ENCODE measurements at regions not wholly inside any gene's neighbourhood (a gene's known extent, or its start where the extent isn't known, plus 50 kb on each side); places are given as distances from the start of the nearest gene placed in this dataset.

DNA sequence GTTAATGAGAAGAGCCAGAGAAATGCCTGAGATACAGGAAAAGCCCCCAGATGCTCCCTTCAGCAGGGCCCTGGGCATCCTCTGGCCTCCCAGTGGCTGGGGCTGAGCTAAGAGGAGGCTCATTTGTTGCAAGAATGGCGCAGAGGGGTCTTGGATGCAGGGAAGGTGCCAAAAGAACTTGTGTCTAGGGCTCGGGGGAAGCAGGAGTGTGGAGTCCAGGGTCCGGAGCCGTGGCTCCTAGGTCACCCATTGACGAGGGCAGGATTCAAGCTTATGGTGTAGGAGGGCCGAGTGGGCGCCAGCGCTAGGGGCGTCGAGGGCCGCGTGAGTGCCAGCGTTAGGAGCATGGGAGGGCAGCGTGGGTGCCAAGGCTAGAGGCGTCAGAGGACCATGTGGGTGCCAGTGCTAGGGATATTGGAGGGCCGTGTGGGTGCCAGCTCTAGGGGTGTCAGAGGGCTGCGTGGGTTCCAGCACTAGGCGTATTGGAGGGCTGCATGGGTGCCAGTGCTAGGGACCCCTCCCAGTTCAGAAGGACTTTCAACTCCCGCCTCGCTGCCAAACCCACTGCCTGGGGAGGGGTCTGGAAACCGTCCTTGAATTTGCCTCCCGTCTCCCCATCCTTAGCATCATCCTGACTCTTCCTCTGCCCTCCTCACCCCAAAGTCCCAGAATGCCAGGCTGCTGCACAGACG is 250.5 kb upstream of the AFDN start:
- H2AFZ ChIP-seq (ENCODE audit: low read length), result no peak overlapping the region
- no peaks in the 10 kb centered on the region for H3K79me2 ChIP-seq (ENCODE audit: low read length)
- no peaks in the 10 kb centered on the region for H3K9me2 ChIP-seq (replicated peaks; ENCODE audit: insufficient read depth, low read length)
- H4K20me1 ChIP-seq (ENCODE audit: insufficient read depth, low read depth, low read length), result no peaks in the 10 kb centered on the region
- no peak overlapping the region for H3K4me2 ChIP-seq (ENCODE audit: low read depth, low read length, poor library complexity, severe bottlenecking)
- DNase-seq, result no peak
- no peaks in the 10 kb centered on the region for H3K9me3 ChIP-seq (ENCODE audit: low read length)
- no peak overlapping the region for H3K4me3 ChIP-seq (ENCODE audit: low read length)
- H3K27ac ChIP-seq (ENCODE audit: low read length), result no peak overlapping the region
- H3K27me3 ChIP-seq (ENCODE audit: low read length), result no peaks in the 10 kb centered on the region
- H3K9ac ChIP-seq (ENCODE audit: low read length), result no peak overlapping the region
- H3K36me3 ChIP-seq (ENCODE audit: insufficient read depth, low read length), result no peaks in the 10 kb centered on the region
- no peaks in the 10 kb centered on the region for H3K4me1 ChIP-seq (ENCODE audit: low read length)

GRCh38 chr6:167576828-167577503 is 249.7 kb upstream of the AFDN start:
- Histone ChIP-seq H3K9me3 (ENCODE audit: low read length) (no peaks in the 10 kb centered on the region), H3K36me3 (ENCODE audit: insufficient read depth, low read length) (no peaks in the 10 kb centered on the region), H3K79me2 (ENCODE audit: low read length) (no peaks in the 10 kb centered on the region), H3K4me2 (ENCODE audit: low read depth, low read length, poor library complexity, severe bottlenecking) (no peak overlapping the region), H4K20me1 (ENCODE audit: insufficient read depth, low read depth, low read length) (no peaks in the 10 kb centered on the region), H3K27ac (ENCODE audit: low read length) (no peak overlapping the region), H3K4me3 (ENCODE audit: low read length) (no peak overlapping the region), H3K27me3 (ENCODE audit: low read length) (no peaks in the 10 kb centered on the region), H3K4me1 (ENCODE audit: low read length) (no peaks in the 10 kb centered on the region), H2AFZ (ENCODE audit: low read length) (no peak overlapping the region), H3K9ac (ENCODE audit: low read length) (no peak overlapping the region), H3K9me2 (replicated peaks; ENCODE audit: insufficient read depth, low read length) (no peaks in the 10 kb centered on the region)
- DNase-seq, result no peak

DNA sequence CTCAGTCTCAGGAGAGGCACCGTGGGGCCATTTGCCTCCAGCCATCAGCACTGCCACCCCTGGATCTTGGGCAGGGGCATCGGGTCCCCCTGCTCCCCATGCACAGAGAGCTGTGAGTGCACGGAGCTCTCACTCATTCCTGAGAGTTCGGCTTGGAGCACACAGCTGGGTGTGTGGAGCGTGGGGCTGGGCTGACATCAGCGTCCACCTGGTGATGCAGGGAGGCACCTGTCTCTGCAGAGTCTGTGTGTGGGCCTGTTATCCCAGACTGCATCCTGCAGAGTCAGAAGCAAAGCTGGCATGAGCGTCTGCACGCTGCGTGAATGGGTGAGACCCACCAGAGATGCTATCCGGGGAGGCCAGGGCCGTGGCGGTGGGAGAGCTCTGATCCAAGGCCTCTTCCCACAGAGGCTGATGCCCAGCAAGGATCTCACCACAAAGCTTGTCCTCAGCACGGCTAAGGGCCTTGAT is 248.8 kb upstream of the AFDN start:
- H3K9me3 ChIP-seq (ENCODE audit: low read length), result no peaks in the 10 kb centered on the region
- H4K20me1 ChIP-seq (ENCODE audit: insufficient read depth, low read depth, low read length), result no peaks in the 10 kb centered on the region
- no peaks in the 10 kb centered on the region for H3K27me3 ChIP-seq (ENCODE audit: low read length)
- H3K36me3 ChIP-seq (ENCODE audit: insufficient read depth, low read length), result no peaks in the 10 kb centered on the region
- no peak overlapping the region for H3K27ac ChIP-seq (ENCODE audit: low read length)
- H3K9me2 ChIP-seq (replicated peaks; ENCODE audit: insufficient read depth, low read length), result no peaks in the 10 kb centered on the region
- no peak overlapping the region for H3K4me2 ChIP-seq (ENCODE audit: low read depth, low read length, poor library complexity, severe bottlenecking)
- no peaks in the 10 kb centered on the region for H3K79me2 ChIP-seq (ENCODE audit: low read length)
- DNase-seq, result no peak
- no peak overlapping the region for H2AFZ ChIP-seq (ENCODE audit: low read length)
- H3K9ac ChIP-seq (ENCODE audit: low read length), result no peak overlapping the region
- no peaks in the 10 kb centered on the region for H3K4me1 ChIP-seq (ENCODE audit: low read length)
- no peak overlapping the region for H3K4me3 ChIP-seq (ENCODE audit: low read length)

- H3K4me1 ChIP-seq (ENCODE audit: low read length), result no peaks in the 10 kb centered on the region
- no peak overlapping the region for H2AFZ ChIP-seq (ENCODE audit: low read length)
- H3K9me2 ChIP-seq (replicated peaks; ENCODE audit: insufficient read depth, low read length), result no peaks in the 10 kb centered on the region
- no peak for DNase-seq
- no peak overlapping the region for H3K9ac ChIP-seq (ENCODE audit: low read length)
- no peaks in the 10 kb centered on the region for H4K20me1 ChIP-seq (ENCODE audit: insufficient read depth, low read depth, low read length)
- no peaks in the 10 kb centered on the region for H3K36me3 ChIP-seq (ENCODE audit: insufficient read depth, low read length)
- H3K4me2 ChIP-seq (ENCODE audit: low read depth, low read length, poor library complexity, severe bottlenecking), result no peak overlapping the region
- H3K9me3 ChIP-seq (ENCODE audit: low read length), result peaks cover 5% of the 10 kb centered on the region; the same call in 1 of the 2 replicates
- no peak overlapping the region for H3K27ac ChIP-seq (ENCODE audit: low read length)
- no peaks in the 10 kb centered on the region for H3K79me2 ChIP-seq (ENCODE audit: low read length)
- H3K27me3 ChIP-seq (ENCODE audit: low read length), result no peaks in the 10 kb centered on the region
- no peak overlapping the region for H3K4me3 ChIP-seq (ENCODE audit: low read length)
These were observed 248.3 kb upstream of the AFDN start for GRCh38 chr6:167578371-167578901.

DNA sequence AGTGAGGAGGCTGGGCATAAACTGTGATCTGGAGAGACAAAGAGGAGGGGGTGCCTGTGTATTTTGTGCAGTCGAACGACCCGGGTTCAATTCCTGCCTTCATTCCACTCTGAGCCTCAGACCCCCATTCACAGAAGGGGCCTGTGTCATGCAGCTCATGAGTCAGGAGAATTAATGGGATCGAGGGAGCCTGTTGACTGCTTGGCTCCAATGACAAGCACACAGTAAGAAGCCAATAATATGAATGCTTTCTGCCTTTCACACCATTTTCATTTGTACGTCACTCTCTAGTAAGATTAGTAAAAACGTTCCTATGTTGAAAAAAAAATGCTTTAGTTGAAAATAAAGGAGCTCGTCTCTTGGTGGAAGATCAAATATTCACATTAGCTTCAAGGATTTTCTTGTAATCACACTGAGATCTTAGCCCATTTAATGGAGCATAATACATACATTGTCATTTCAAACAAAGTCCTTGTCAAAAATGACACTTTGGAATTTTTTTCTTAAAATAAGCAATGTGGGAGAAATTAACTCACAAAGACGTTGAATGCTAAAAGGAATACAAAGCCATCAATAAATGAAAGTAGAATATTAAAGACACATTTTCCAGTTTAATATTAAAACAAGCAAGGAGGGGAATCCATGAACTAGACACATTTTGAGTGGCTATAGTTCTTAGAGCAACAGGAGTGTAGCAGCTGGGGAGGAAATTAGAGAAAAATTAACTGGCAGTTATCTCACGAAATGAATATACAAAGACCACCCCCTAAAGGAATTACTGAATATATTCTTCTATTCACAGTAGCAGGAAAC is 246.7 kb upstream of the AFDN start:
- H4K20me1 ChIP-seq (ENCODE audit: insufficient read depth, low read depth, low read length), result no peaks in the 10 kb centered on the region
- no peaks in the 10 kb centered on the region for H3K79me2 ChIP-seq (ENCODE audit: low read length)
- H2AFZ ChIP-seq (ENCODE audit: low read length), result no peak overlapping the region
- no peak overlapping the region for H3K4me3 ChIP-seq (ENCODE audit: low read length)
- H3K36me3 ChIP-seq (ENCODE audit: insufficient read depth, low read length), result no peaks in the 10 kb centered on the region
- H3K9me3 ChIP-seq (ENCODE audit: low read length), result peaks cover 7% of the 10 kb centered on the region; the same call in 1 of the 2 replicates
- no peaks in the 10 kb centered on the region for H3K27me3 ChIP-seq (ENCODE audit: low read length)
- H3K9ac ChIP-seq (ENCODE audit: low read length), result no peak overlapping the region
- no peak overlapping the region for H3K4me2 ChIP-seq (ENCODE audit: low read depth, low read length, poor library complexity, severe bottlenecking)
- H3K27ac ChIP-seq (ENCODE audit: low read length), result no peak overlapping the region
- H3K4me1 ChIP-seq (ENCODE audit: low read length), result no peaks in the 10 kb centered on the region
- no peaks in the 10 kb centered on the region for H3K9me2 ChIP-seq (replicated peaks; ENCODE audit: insufficient read depth, low read length)
- DNase-seq, result no peak

- Histone ChIP-seq H3K9me2 (replicated peaks; ENCODE audit: insufficient read depth, low read length) (no peaks in the 10 kb centered on the region), H3K27ac (ENCODE audit: low read length) (no peak overlapping the region), H3K36me3 (ENCODE audit: insufficient read depth, low read length) (no peaks in the 10 kb centered on the region), H4K20me1 (ENCODE audit: insufficient read depth, low read depth, low read length) (no peaks in the 10 kb centered on the region), H3K4me3 (ENCODE audit: low read length) (no peak overlapping the region), H3K79me2 (ENCODE audit: low read length) (no peaks in the 10 kb centered on the region), H3K4me1 (ENCODE audit: low read length) (no peaks in the 10 kb centered on the region), H3K9me3 (ENCODE audit: low read length) (peaks cover 7% of the 10 kb centered on the region; the same call in 1 of the 2 replicates), H3K27me3 (ENCODE audit: low read length) (no peaks in the 10 kb centered on the region), H3K9ac (ENCODE audit: low read length) (no peak overlapping the region), H3K4me2 (ENCODE audit: low read depth, low read length, poor library complexity, severe bottlenecking) (no peak overlapping the region), H2AFZ (ENCODE audit: low read length) (no peak overlapping the region)
- no peak for DNase-seq
These were observed 246.1 kb upstream of the AFDN start for GRCh38 chr6:167580619-167580911.

DNA sequence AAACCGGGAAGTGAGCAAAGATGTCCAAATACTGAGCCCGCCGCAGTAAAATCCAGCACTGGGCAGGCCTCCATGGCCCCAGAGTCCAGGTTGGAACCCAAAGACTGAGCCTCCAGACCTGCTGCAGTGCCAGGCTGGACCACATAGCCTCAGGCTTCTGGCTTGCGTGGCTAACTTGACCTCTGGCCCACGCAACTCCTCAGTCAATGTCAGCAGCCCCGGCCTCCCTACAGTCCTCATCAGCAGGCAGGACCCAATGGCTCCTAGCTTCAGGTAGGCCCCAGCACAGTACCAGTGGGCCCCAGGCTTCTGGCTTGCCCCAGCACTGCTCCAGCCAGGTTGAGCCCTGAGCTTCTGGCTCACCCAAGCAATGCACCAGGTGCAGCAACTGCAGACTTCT is 245.1 kb upstream of the AFDN start:
- no peaks in the 10 kb centered on the region for H3K36me3 ChIP-seq (ENCODE audit: insufficient read depth, low read length)
- H3K4me2 ChIP-seq (ENCODE audit: low read depth, low read length, poor library complexity, severe bottlenecking), result no peak overlapping the region
- H3K9me3 ChIP-seq (ENCODE audit: low read length), result peaks cover 7% of the 10 kb centered on the region; the same call in 1 of the 2 replicates
- no peak overlapping the region for H3K9ac ChIP-seq (ENCODE audit: low read length)
- H3K9me2 ChIP-seq (replicated peaks; ENCODE audit: insufficient read depth, low read length), result no peaks in the 10 kb centered on the region
- DNase-seq, result no peak
- H4K20me1 ChIP-seq (ENCODE audit: insufficient read depth, low read depth, low read length), result no peaks in the 10 kb centered on the region
- no peaks in the 10 kb centered on the region for H3K4me1 ChIP-seq (ENCODE audit: low read length)
- H2AFZ ChIP-seq (ENCODE audit: low read length), result no peak overlapping the region
- H3K27ac ChIP-seq (ENCODE audit: low read length), result no peak overlapping the region
- no peaks in the 10 kb centered on the region for H3K79me2 ChIP-seq (ENCODE audit: low read length)
- H3K4me3 ChIP-seq (ENCODE audit: low read length), result no peak overlapping the region
- H3K27me3 ChIP-seq (ENCODE audit: low read length), result no peaks in the 10 kb centered on the region

- H3K9ac ChIP-seq (ENCODE audit: low read length), result no peak overlapping the region
- H3K4me2 ChIP-seq (ENCODE audit: low read depth, low read length, poor library complexity, severe bottlenecking), result no peak overlapping the region
- H4K20me1 ChIP-seq (ENCODE audit: insufficient read depth, low read depth, low read length), result no peaks in the 10 kb centered on the region
- H3K9me2 ChIP-seq (replicated peaks; ENCODE audit: insufficient read depth, low read length), result no peaks in the 10 kb centered on the region
- no peaks in the 10 kb centered on the region for H3K79me2 ChIP-seq (ENCODE audit: low read length)
- H3K4me1 ChIP-seq (ENCODE audit: low read length), result no peaks in the 10 kb centered on the region
- H3K36me3 ChIP-seq (ENCODE audit: insufficient read depth, low read length), result no peaks in the 10 kb centered on the region
- no peaks in the 10 kb centered on the region for H3K27me3 ChIP-seq (ENCODE audit: low read length)
- no peak for DNase-seq
- H3K27ac ChIP-seq (ENCODE audit: low read length), result no peak overlapping the region
- no peak overlapping the region for H3K4me3 ChIP-seq (ENCODE audit: low read length)
- no peak overlapping the region for H2AFZ ChIP-seq (ENCODE audit: low read length)
- peaks cover 7% of the 10 kb centered on the region; the same call in 1 of the 2 replicates for H3K9me3 ChIP-seq (ENCODE audit: low read length)
These were observed 243.3 kb upstream of the AFDN start for GRCh38 chr6:167583412-167583811.

Data from Karpas-422 (cell line).